ENCODE measurements at regions not wholly inside any gene's neighbourhood (a gene's known extent, or its start where the extent isn't known, plus 50 kb on each side); places are given as distances from the start of the nearest gene placed in this dataset.

DNA sequence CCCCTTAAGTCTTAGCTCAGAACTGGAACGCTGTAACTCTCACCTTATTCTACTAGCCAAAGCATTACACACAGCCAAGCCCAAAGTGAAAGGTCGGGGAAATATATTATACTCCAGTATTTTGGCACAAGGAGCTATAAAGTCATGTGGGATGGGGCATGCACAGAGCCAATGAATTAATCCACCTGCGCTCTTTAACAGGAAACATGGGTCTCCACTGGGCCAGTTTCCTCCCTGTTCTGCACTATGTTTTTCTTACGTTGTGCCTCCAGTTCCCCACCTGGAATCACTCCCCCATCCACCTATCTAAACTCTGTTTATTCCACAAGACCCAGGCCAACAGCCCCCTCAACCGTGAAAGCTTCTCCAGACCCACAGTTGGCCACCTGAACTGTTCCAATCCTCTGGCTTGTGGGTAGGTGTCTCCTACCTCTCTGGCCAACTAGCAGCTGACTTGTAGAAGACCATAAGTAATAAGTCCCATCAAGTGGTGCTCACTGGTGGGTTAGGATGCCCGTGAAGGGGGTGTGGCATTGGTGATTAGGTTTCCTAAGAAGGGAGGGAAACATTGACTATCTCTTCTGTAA, 286.9 kb downstream of the NPIPA8 start:
- TF ChIP-seq SUZ12 (IDR thresholded peaks at IDR 0.05; ENCODE audit: extremely low read depth, insufficient read depth, insufficient read length) (no peak), ZNF274 (IDR thresholded peaks at IDR 0.05; ENCODE audit: low read depth, low read length) (no peak)
